Activated naive CD4-positive, alpha-beta T cell treated with anti-CD3 and anti-CD28 coated beads, Interleukin-2, amount 10 ng/mL, durations not matched to agents 7 days and 5 days (primary cell): ENCODE measurements at regions not wholly inside any gene's neighbourhood (a gene's known extent, or its start where the extent isn't known, plus 50 kb on each side); places are given as distances from the start of the nearest gene placed in this dataset.

Source experiments
- CTCF ChIA-PET: fragments of 350-600 bp; sonication (Branson Sonifier 250); formaldehyde crosslinking; loops from one replicate; lab custom pipeline; 2021; ENCODE audit warnings: antibody characterized with exemption; lab: Charles Lee
- DNase-seq: peaks from one replicate; pipeline ENCODE4 v3.0.0-alpha.2; 2020
- H3K27ac Mint-ChIP-seq: one replicate; pipeline ENCODE4 v1.8.0; 2021; ENCODE audit warnings: mild to moderate bottlenecking, moderate library complexity, mixed read lengths
- H3K27me3 Mint-ChIP-seq: one replicate; pipeline ENCODE4 v1.8.0; 2021; ENCODE audit warnings: mild to moderate bottlenecking, mixed read lengths
- H3K36me3 Mint-ChIP-seq: one replicate; pipeline ENCODE4 v1.8.0; 2021; ENCODE audit warnings: mixed read lengths
- H3K4me1 Mint-ChIP-seq: one replicate; pipeline ENCODE4 v1.8.0; 2021; ENCODE audit warnings: mixed read lengths
- H3K4me3 Mint-ChIP-seq: one replicate; pipeline ENCODE4 v1.8.0; 2021; ENCODE audit warnings: mild to moderate bottlenecking, moderate library complexity, mixed read lengths
- H3K9me3 Mint-ChIP-seq: one replicate; pipeline ENCODE4 v1.8.0; 2021; ENCODE audit warnings: mixed read lengths

- Mint-ChIP-seq H3K27ac (no peak overlapping the region), H3K4me3 (no peak overlapping the region), H3K27me3 (no peaks in the 10 kb centered on the region), H3K9me3 (no peaks in the 10 kb centered on the region), H3K4me1 (no peaks in the 10 kb centered on the region), H3K36me3 (peaks cover 4% of the 10 kb centered on the region)
- CTCF ChIA-PET = interaction anchor here (1.2 kb wide), 1 partner anchor 46 kb away, joined by 7 read pairs; no protein-coding TSS in a partner anchor
- DNase-seq = no peak
These were observed 200.9 kb downstream of the LTN1 start for GRCh38 chr21:28791595-28792282.

GRCh38 chr21:28790335-28790734 lies 202.3 kb downstream of the LTN1 start:
- DNase-seq = no peak
- Mint-ChIP-seq H3K27me3 (no peaks in the 10 kb centered on the region), H3K9me3 (peaks cover 8% of the 10 kb centered on the region), H3K4me1 (no peaks in the 10 kb centered on the region), H3K27ac (no peak overlapping the region), H3K4me3 (no peak overlapping the region), H3K36me3 (peaks cover 2% of the 10 kb centered on the region)
- CTCF ChIA-PET = no interaction called here

GRCh38 chr21:28789523-28789922 lies 203.2 kb downstream of the LTN1 start:
- H3K27me3 Mint-ChIP-seq = no peaks in the 10 kb centered on the region
- CTCF ChIA-PET = no interaction called here
- no peak overlapping the region for H3K4me3 Mint-ChIP-seq
- H3K27ac Mint-ChIP-seq = no peak overlapping the region
- no peak for DNase-seq
- no peaks in the 10 kb centered on the region for H3K4me1 Mint-ChIP-seq
- peaks cover 7% of the 10 kb centered on the region for H3K36me3 Mint-ChIP-seq
- peaks cover 14% of the 10 kb centered on the region for H3K9me3 Mint-ChIP-seq

GRCh38 chr21:28788030-28788429 lies 204.6 kb downstream of the LTN1 start:
- Mint-ChIP-seq H3K4me1 (no peaks in the 10 kb centered on the region), H3K9me3 (peaks cover 15% of the 10 kb centered on the region), H3K36me3 (peaks cover 8% of the 10 kb centered on the region), H3K27me3 (no peaks in the 10 kb centered on the region), H3K4me3 (no peak overlapping the region), H3K27ac (no peak overlapping the region)
- DNase-seq = no peak
- CTCF ChIA-PET = no interaction called here

GRCh38 chr21:28783641-28784185 lies 209.0 kb downstream of the LTN1 start:
- H3K9me3 Mint-ChIP-seq = peaks cover 15% of the 10 kb centered on the region
- no peak for DNase-seq
- no peaks in the 10 kb centered on the region for H3K4me1 Mint-ChIP-seq
- no peaks in the 10 kb centered on the region for H3K27me3 Mint-ChIP-seq
- peaks cover 9% of the 10 kb centered on the region for H3K36me3 Mint-ChIP-seq
- no peak overlapping the region for H3K27ac Mint-ChIP-seq
- H3K4me3 Mint-ChIP-seq = no peak overlapping the region
- CTCF ChIA-PET = no interaction called here

- Mint-ChIP-seq H3K4me3 (no peak overlapping the region), H3K4me1 (no peaks in the 10 kb centered on the region), H3K36me3 (peaks cover 7% of the 10 kb centered on the region), H3K9me3 (peaks cover 15% of the 10 kb centered on the region), H3K27me3 (no peaks in the 10 kb centered on the region), H3K27ac (no peak overlapping the region)
- CTCF ChIA-PET = interaction anchor here (1.0 to 1.5 kb wide), 3 partner anchors 12 to 60 kb away, joined by 3 to 5 read pairs (median 3); no protein-coding TSS in a partner anchor
- DNase-seq = peak; percentile 21
These were observed 210.9 kb downstream of the LTN1 start for GRCh38 chr21:28781602-28782276.

- Mint-ChIP-seq H3K4me1 (peaks cover 3% of the 10 kb centered on the region), H3K27ac (no peak overlapping the region), H3K4me3 (no peak overlapping the region), H3K9me3 (peaks cover 4% of the 10 kb centered on the region), H3K36me3 (peaks cover 9% of the 10 kb centered on the region), H3K27me3 (no peaks in the 10 kb centered on the region)
- CTCF ChIA-PET = interaction anchor here (1.6 kb wide), 1 partner anchor 34 kb away, joined by 7 read pairs; no protein-coding TSS in a partner anchor
- no peak for DNase-seq
These were observed 212.8 kb downstream of the LTN1 start for GRCh38 chr21:28779914-28780313.

- CTCF ChIA-PET = no interaction called here
- Mint-ChIP-seq H3K4me3 (no peak overlapping the region), H3K27ac (no peak overlapping the region), H3K4me1 (peaks cover 3% of the 10 kb centered on the region), H3K27me3 (no peaks in the 10 kb centered on the region), H3K36me3 (peaks cover 4% of the 10 kb centered on the region), H3K9me3 (no peaks in the 10 kb centered on the region)
- DNase-seq = no peak
These were observed 216.4 kb downstream of the LTN1 start for GRCh38 chr21:28776251-28776650.

GRCh38 chr21:28775071-28775470 lies 217.6 kb downstream of the LTN1 start:
- H3K36me3 Mint-ChIP-seq = peaks cover 3% of the 10 kb centered on the region
- CTCF ChIA-PET = interaction anchor here (1.0 kb wide), 1 partner anchor 29 kb away, joined by 4 read pairs; no protein-coding TSS in a partner anchor
- H3K4me1 Mint-ChIP-seq = peaks cover 3% of the 10 kb centered on the region
- H3K27me3 Mint-ChIP-seq = no peaks in the 10 kb centered on the region
- H3K27ac Mint-ChIP-seq = no peak overlapping the region
- no peak overlapping the region for H3K4me3 Mint-ChIP-seq
- H3K9me3 Mint-ChIP-seq = no peaks in the 10 kb centered on the region
- no peak for DNase-seq

- DNase-seq = no peak
- Mint-ChIP-seq H3K4me3 (no peak overlapping the region), H3K36me3 (peaks cover 3% of the 10 kb centered on the region), H3K4me1 (peaks cover 3% of the 10 kb centered on the region), H3K9me3 (no peaks in the 10 kb centered on the region), H3K27me3 (no peaks in the 10 kb centered on the region), H3K27ac (no peak overlapping the region)
- CTCF ChIA-PET = no interaction called here
These were observed 219.6 kb downstream of the LTN1 start for GRCh38 chr21:28773036-28773435.

GRCh38 chr21:28771790-28772501 lies 220.7 kb downstream of the LTN1 start:
- DNase-seq = no peak
- no peaks in the 10 kb centered on the region for H3K27me3 Mint-ChIP-seq
- CTCF ChIA-PET = no interaction called here
- H3K27ac Mint-ChIP-seq = no peak overlapping the region
- no peak overlapping the region for H3K4me3 Mint-ChIP-seq
- H3K36me3 Mint-ChIP-seq = peaks cover 3% of the 10 kb centered on the region
- peaks cover 2% of the 10 kb centered on the region for H3K9me3 Mint-ChIP-seq
- H3K4me1 Mint-ChIP-seq = peaks cover 3% of the 10 kb centered on the region

GRCh38 chr21:28770867-28771661 lies 221.6 kb downstream of the LTN1 start:
- Mint-ChIP-seq H3K4me3 (no peak overlapping the region), H3K36me3 (peaks cover 5% of the 10 kb centered on the region), H3K9me3 (peaks cover 6% of the 10 kb centered on the region), H3K27ac (no peak overlapping the region), H3K4me1 (peaks cover 3% of the 10 kb centered on the region), H3K27me3 (no peaks in the 10 kb centered on the region)
- no peak for DNase-seq
- CTCF ChIA-PET = no interaction called here

- no peaks in the 10 kb centered on the region for H3K4me1 Mint-ChIP-seq
- peaks cover 8% of the 10 kb centered on the region for H3K36me3 Mint-ChIP-seq
- H3K4me3 Mint-ChIP-seq = no peak overlapping the region
- peaks cover 11% of the 10 kb centered on the region for H3K9me3 Mint-ChIP-seq
- no peak for DNase-seq
- CTCF ChIA-PET = interaction anchor here (1.0 to 1.6 kb wide), 2 partner anchors 12 to 24 kb away, joined by 3 to 6 read pairs; no protein-coding TSS in a partner anchor
- H3K27ac Mint-ChIP-seq = no peak overlapping the region
- H3K27me3 Mint-ChIP-seq = no peaks in the 10 kb centered on the region
These were observed 223.0 kb downstream of the LTN1 start for GRCh38 chr21:28769683-28770082.
